ENCODE measurements at regions not wholly inside any gene's neighbourhood (a gene's known extent, or its start where the extent isn't known, plus 50 kb on each side); places are given as distances from the start of the nearest gene placed in this dataset.

DNA sequence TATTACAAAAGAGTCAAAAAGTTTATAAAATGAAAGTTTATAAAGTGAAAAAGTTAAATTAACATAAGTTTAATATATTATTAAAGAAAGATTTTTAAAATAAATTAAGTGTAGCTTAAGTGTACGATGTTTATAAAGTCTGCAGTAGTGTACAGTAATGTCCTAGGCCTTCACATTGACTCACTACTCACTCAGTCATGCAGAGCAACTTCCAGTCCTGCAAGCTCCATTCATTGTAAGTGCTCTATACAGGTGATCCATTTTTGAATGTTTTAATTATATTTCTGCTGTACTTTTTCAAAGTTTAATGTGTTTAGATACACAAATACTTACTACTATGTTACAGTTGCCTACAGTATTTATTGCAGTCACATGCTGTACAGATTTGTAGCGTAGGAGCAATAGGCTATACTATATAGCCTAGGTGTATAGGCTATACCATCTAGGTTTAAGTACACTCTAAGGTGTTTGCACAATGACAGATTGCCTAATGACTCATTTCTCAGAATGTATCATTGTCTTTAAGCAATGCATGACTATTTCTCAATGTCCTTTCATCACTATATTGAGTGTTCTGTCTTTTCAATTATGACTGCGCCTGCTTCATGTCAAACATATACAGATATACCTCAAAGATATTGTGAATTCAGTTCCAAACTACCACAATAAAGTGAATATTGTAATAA lies 1110.3 kb upstream of the MAP3K7 start:
- DNase-seq (ENCODE audit: low spot score): no peak

DNA sequence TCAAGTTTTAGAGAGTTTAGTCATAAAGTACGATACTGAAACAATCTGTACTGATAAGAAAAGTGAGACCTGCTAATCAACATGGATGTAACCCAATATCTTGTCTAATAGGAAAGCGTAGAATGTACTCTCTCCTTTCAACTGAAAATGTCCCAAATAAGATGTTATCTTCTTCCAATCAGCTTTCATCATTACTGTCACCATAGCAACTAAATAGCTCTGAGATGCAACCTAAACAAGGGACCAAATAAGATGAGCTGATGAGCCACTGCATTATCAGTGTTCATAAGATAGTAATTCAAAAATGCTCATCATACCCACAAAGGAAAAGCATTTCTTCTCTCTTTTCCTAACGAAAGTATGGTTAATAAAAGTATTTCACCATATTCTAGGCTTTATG lies 1108.3 kb upstream of the MAP3K7 start:
- DNase-seq (ENCODE audit: low spot score): no peak

DNA sequence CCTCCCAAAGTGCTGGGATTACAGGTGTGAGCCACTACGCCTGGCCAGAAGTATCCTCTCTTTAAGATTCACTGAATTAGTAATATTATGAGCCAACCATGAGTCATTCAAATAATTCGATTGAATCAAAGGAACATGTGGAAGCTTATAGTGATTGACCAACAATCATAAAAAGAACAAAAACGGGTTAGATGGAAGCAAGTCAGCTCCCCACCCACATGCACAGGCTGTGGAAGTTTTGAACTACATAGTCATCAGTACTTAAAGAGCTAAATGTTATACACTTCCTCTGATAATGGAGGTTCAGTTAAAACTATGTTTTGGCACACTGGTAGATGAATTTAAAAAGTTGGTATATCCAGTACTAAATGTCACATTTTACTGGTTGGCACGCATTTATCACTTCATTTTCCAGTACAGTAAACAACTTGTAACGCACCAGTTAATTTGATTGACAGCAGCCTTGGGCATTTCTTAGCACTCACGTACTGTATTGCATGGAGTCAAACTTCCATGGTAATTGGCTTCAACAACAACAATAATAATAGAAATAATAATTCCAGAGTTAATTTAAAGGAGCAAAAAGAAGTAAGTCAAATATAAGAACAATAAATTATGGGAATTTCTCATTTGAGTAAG lies 1107.3 kb upstream of the MAP3K7 start:
- no peak for DNase-seq (ENCODE audit: low spot score)

DNA sequence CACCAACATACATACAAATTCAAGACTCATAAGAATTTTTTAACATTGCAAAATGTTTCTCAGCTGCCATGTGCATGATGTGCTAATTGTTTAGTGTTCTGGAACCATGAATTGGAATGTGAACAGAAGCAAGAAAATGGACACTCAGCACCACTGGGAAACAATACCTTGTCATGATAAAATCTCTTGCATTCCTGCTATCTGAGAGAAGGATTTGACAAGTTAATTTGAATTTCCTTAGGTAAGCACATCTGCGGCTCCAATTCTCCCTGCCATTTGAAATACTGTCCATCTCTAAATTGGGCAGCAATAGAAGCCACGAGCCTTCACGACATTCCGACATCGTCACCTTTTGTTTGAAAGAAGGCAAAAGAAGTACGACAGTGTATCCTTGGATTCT lies 1104.6 kb upstream of the MAP3K7 start:
- DNase-seq (ENCODE audit: low spot score): no peak

DNA sequence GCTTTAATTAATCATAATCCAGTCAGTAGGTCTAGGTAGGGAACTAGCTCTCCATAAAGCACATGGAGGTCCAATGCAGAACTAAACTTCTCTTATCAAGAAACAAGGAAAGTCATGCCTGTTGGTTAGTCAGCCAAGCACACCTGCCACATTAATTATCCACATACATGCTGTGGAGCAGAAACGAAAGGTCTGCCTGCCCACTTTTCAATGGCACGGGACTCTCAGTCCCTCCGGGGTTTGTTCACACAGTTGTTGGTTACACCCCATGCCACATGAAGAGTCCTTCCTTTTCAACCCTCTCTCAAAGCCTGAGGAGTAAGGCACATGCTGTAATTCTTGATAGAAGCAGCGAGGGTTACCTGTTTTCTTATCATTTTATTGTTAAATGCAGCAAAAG lies 1096.4 kb upstream of the MAP3K7 start:
- DNase-seq (ENCODE audit: low spot score): no peak

DNA sequence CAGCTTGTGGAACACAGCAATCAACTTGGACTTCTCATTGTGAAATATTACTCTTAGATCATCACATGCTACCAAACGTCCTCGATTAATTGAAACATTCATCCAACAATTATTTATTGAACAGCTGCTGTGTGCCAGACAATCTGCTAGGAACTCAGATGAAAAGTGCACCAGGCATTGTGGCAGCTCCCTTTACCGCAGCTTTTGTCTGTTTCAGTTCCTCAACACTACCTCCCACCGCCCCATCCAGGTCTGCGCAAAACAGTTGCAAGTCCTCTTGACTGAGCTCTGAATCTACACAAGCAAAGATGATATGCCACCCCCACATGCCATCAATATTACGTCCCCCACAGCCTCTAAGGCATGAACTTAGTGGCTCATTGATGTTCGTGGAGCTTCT lies 1094.4 kb upstream of the MAP3K7 start:
- DNase-seq (ENCODE audit: low spot score): no peak

DNA sequence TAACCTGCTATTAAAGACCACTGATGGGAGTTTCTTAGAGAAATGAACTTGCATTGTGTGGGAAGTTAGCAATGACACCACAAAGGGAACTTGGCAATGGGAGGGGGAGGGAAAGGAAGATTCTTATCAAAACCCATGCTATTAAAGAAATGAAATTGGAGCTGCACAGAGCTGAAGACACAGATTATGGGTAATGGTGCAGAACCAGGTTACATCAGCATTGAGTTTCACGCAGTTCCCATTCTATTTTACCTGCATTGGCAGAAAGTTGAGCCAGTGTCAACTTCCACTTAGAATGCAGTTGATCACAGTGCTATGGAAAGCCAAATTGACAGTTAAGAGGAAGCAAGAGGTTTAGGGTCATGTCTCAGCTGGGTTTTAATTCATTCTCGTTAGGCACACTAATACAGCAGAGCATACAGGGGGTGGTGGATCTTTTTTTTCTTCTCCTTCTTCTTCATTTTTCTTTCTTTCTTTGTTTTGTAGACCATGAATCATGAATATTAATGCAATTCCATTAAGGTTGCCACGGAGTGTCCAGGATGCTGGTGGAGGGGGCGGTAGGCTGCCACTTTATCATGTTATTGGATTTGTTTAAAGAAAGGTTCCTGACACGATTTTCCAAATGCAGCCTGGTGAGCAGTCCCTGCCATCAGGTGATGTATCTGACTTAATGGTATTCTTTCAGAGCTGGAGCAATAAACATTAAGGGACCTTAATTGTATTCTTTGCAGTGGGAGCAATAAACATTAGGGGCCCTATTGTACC lies 1092.0 kb upstream of the MAP3K7 start:
- no peak for DNase-seq (ENCODE audit: low spot score)

DNA sequence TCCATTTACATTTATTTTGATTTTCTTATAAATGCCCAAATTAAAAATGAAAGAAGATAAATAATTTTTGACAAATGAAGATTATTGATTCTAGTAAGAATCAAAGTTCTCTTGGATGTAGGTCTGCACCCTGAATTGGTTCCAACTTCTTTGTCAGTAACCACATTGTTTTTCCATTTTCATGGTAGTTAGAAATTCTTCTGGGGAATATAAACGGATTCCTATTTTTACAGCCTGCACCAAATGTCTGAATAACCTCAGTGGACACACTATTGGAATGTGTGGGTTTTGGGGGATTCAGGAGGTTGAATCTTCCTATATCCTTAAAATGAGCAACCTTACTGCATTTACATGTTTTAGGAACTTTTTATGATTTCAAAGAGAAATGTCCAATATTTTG lies 1085.3 kb upstream of the MAP3K7 start:
- no peak for DNase-seq (ENCODE audit: low spot score)

DNA sequence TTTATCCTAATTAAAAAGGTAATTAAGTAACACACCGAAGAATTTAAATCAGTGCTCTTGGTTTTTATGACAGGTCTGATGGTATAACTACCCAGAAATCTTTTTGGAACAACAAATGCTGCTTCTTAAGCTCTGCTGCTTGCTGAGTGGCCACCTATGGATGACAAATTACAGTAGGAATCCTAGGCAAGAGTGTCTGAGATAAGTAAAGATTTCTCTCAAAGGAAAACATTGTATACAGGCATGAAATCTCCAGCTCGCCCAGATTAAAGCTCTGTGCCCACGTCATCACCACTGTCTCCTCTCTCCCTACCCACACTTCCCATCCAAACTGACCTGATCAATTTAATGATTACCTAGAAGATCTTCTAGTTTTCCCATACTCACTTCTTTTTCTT lies 1083.0 kb upstream of the MAP3K7 start:
- DNase-seq (ENCODE audit: low spot score): no peak

DNA sequence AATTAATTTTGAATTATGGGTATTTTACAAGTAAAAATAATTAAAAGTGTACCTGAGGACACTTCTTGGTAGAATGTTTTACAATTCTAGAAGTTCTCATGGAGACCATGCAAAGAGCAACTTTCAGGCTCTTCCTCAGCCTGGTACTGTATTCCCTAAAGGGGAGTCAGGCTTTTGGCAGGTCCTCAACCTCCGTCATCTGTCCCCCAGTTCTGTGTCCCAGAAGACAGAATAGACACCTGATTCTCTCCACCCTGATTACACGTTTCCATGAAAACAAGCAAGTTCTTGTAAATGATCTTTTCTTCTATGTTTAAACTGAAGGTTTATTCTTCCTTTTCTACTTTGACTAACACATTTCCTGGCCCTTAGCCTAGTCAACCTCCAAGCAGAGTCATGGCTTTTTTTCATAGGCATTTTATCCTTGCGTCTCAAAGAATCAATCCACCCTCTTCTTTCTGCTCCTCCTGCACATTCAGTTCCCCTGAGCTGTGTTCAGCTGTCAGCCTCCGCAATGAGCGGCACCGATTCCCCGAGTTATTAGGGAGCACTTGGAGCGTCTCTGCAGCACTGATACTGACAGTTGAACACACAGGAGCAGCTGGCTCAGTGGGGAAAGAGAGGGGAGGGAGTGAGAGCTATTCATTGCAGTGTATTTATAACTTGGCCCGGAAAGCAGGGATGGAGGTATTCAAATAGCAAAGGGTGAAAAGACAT lies 1082.4 kb upstream of the MAP3K7 start:
- DNase-seq (ENCODE audit: low spot score): peak; percentile 88

DNA sequence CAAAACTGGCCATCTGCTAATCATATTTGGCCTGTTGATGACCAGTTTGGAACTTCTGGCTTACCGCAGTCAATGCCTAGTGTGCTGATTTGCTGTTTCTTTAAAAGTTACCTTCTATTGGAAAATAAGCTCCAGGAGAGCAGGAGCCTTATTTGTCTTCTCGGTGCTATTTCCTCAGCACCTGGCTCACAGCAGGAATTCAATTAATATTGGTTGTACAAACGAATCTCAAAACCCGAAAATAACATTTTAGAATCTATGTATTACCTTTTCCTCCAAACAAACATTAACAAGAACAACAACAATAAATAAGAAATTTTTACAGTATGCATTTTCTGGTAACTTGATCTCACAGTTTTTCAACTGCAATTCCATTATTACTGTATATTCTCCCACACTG lies 1080.7 kb upstream of the MAP3K7 start:
- peak; percentile 58 for DNase-seq (ENCODE audit: low spot score)

DNA sequence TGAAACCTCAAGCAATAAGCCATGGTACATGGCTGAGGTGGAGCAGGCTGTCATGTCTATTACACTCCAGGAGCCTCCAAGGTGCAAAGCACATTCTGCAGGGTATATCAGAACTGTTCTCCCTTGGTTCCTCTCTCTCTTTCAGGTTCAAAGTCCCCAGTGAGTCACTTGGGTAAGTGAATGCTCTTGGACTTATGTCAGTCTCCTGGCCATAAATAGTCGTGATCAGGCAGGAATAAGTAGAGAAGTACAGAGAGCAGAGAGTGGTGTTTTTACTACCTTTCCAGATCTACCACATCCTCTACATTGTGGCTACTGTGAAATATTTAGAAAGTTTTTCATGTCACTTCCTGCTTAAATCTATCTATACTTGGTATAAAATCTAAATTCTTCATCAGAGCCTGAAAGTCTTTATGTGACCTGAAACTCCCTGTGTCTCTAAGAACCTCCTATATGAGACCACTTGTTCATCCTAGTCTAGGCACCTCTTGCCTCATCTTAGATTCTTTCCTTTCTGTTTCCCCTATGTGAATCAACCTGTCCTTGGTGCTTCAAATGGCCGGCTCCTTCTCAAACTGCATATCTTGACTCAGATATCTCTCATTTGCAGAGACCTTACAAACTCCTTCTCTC lies 1077.6 kb upstream of the MAP3K7 start:
- DNase-seq (ENCODE audit: low spot score): no peak

DNA sequence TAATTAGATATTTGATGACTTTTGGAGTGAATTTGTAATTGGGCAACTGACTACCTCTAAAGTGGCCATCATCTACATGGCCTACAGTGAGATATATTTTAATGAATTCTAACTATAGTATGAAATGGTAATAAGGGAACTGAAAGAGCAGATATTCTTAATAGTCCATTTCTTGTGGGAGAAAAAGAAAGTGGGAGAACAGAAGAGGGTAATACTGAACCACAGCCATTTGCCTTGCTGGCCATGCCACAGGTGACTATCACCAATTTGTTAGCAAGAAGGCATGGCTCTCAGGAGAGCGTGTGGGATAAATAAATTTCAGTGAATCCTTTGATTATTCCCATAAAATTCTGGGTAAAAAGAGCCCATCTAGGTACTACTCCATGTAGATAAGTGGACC lies 1074.0 kb upstream of the MAP3K7 start:
- no peak for DNase-seq (ENCODE audit: low spot score)

DNA sequence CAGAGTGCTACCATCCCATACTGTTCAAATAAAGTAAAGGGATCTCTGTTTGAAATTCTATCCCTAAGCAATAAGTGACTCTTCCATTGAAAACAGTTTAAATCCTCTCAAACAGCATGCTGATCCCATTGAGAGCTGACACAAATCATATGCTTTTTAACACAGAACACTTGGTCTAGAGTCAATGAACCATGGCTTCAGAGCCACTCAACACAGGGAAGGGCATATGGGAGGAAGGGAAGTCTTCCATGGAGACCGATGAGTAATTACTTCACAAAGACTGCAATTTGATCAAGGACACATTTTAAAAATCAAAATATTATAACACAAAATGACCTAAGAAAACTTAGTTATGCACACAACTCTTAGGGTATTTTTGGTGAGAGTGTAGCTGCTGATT lies 1073.0 kb upstream of the MAP3K7 start:
- DNase-seq (ENCODE audit: low spot score): no peak

DNA sequence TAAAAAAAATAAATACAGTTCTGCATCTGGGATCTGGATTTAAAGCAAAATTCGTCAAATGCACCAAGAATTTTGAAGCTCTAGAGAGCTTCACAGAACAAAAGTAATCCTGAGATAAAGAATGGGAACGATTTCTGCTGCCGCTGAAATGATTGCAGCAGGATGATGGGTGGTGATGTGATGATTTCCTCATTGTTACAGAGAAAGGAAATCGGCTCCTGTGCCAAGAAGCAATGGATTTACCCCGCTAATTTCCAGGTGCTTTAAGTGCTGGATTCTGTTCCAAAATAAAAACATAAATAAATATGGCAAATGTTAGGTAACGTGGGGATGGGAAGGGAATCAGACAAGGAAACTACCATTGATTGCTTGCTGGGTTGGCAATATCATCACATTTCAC lies 1067.9 kb upstream of the MAP3K7 start:
- no peak for DNase-seq (ENCODE audit: low spot score)

DNA sequence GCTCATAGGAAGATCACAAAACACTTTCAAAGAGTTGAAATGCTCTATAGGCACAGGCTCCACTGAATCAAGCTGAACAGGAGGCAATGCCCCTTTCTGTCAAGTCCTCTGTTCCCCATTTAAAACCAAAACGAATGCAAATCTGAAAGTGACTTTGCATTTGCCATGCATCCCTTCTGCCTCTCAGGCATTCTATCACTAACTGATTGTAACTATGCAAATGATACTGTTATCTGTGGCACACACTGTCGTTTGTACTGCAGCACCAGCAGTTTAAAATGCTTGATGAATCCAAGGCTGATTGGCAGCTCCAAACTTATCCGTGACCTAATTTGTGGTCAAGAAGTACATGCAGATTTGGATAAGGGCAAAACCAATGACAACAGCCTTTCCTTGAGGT lies 1067.5 kb upstream of the MAP3K7 start:
- DNase-seq (ENCODE audit: low spot score): no peak

DNA sequence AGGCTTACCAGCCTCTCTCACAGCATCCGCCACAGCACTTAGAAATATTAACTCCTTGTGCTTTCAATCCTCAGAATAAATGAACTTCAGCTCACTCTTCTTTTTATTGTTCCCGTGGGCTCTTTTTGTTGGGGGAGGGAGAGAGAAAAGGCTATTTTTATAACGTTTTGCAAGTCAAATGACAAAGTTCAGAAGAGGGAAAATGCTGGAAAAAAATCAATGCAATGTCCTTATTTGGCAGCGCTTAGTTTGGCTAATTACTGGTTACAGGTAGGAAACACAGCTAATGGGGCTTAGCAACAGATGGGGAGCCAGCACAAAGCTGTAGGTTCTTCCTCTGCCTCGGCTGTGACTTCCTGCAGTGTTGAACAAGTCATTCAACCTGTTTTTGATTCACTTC lies 1067.0 kb upstream of the MAP3K7 start:
- DNase-seq (ENCODE audit: low spot score): peak; percentile 95

DNA sequence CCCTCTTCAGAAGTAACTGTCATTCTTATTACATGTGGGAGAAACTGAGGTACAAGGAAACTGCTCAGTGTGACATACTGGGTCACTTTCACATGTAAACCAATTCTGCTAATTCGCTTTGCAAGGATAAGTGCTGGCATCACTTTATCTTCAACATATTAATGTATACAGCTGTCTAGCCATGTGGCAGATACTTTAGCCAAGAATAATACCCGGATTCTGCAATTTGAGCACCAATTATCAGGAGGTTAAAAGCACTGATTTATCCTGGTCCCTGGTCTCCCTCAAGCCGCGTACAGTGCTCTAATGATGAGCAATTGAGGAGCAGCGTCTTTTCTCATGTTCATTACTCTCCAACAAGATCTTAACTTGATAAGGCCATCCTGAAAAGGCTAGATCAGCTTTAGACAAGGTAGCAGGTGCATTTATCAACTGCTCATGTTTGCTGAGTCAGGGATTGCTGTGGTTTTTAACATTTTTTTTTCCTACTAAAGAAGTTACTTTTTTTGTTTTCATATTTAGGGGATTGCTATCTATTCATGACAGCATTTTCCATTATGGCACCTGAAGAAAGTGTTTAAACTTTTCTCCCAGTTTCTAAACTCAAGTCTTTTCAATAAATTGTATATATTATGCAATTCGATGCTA lies 1066.3 kb upstream of the MAP3K7 start:
- peak; percentile 22 for DNase-seq (ENCODE audit: low spot score)

DNA sequence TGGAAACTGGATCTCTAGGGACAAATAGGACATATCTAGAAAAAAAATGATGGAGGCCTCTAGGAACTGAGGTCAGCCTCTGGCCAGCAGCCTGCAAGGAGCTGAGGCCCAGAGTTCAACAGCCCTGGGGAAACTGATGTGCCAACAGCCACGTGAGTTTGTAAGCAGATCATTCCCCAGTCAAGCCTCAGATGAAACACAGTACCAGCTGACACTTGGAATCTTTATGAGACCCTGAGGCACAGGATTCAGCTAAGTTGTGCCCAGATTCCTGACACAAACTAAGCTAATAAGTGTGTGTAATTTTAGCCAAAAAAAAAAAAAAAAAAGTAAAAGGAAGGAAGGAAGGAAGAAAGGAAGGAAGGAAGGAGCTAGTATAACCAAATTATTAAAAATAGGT lies 1059.8 kb upstream of the MAP3K7 start:
- no peak for DNase-seq (ENCODE audit: low spot score)

DNA sequence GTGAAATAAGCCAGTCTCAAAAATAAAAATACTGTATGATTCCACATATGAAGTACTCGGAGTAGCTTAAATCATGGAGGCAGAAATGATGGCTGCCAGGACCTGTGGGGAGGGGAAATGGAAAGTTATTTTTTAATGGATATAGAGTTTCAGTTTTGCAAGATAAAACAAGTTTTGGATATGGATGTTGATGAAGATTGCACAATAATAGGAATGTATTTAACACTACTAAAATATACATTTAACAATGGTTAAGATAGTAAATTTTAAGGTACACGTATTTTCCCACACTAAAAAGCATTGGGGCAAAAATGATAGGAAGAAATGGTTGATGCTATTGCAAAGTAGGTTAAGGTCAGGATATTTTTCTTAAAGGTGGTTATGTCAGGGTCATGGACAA lies 1058.9 kb upstream of the MAP3K7 start:
- no peak for DNase-seq (ENCODE audit: low spot score)

DNA sequence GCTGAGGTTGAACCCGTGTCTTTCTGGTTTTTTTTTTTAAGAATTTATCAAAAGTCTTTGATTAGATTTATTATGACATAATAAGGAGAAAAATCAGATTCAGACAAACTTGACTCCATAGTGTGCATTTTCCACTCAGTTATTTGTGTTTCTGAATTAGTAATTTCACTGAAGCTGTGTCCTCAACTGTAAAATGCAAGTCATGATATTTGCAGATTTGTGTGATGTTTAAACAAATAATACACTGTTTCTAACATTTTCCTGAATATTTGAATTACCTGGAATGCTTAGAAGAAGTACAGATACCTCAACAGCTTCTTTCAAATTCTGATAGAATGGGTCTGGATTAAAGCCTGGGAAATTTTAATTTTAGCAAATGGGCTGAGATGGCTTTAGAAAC lies 1050.3 kb upstream of the MAP3K7 start:
- no peak for DNase-seq (ENCODE audit: low spot score)

DNA sequence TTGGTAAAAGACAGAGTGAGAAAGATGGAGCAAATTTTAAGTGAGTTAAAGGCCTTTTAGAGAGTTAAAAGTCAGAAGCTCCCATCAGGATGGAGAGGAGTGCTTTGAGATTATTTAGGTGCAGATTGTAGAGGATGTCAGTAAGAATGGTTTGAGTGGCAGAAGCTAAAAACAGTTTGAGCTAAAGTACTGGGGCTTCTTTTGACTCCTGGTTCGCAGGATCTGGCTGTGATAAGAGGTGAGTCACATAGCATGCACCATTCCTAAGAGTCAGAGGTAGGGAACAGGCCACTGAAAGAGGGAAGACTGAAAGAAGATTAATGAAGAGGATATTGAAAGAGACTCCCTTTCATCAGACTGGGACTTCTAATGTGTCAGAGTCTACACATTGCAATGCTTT lies 1047.9 kb upstream of the MAP3K7 start:
- DNase-seq (ENCODE audit: low spot score): no peak
